ENCODE measurements at regions not wholly inside any gene's neighbourhood (a gene's known extent, or its start where the extent isn't known, plus 50 kb on each side); places are given as distances from the start of the nearest gene placed in this dataset.

GRCh38 chr2:23312996-23313606, 71.9 kb upstream of the KLHL29 start:
- no peak for TF ChIP-seq POLR2AphosphoS5 (IDR thresholded peaks at IDR 0.05; ENCODE audit: low read depth, low read length)
- no peak for TF ChIP-seq TAF1 (IDR thresholded peaks at IDR 0.05; ENCODE audit: borderline replicate concordance, insufficient read depth, low read length)
- no peak for TF ChIP-seq REST (IDR thresholded peaks at IDR 0.05; ENCODE audit: insufficient read depth in 1 of 2, low read depth in 2 of 2, low read length in 2 of 2)
- no peak for TF ChIP-seq FOXP2 (optimal IDR thresholded peaks at IDR 0.05; ENCODE audit: borderline replicate concordance, extremely low read depth, extremely low read length, insufficient read depth)
- TF ChIP-seq SIN3A (IDR thresholded peaks at IDR 0.05; ENCODE audit: borderline replicate concordance, insufficient read depth, low read length) = no peak

DNA sequence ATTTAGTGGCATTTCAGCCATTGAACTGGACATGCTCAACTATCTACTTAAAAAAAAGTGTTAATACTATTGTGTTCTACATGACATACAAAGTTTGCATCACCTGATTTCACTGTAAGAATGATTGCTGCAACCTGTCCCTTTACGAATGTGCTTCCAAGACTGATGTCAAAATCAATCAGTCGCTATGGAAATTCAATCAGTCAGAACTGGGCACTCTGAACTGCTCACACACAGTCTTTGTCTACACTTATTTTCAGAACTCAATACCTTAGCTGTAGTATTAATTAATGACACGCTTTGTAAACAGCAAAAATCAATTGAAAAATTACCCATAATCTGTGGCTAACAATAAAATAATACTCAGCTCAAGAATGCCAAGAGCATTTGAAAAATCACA, 70.3 kb upstream of the KLHL29 start:
- TF ChIP-seq SIN3A (IDR thresholded peaks at IDR 0.05; ENCODE audit: borderline replicate concordance, insufficient read depth, low read length) (no peak), TAF1 (IDR thresholded peaks at IDR 0.05; ENCODE audit: borderline replicate concordance, insufficient read depth, low read length) (no peak), REST (IDR thresholded peaks at IDR 0.05; ENCODE audit: insufficient read depth in 1 of 2, low read depth in 2 of 2, low read length in 2 of 2) (no peak), POLR2AphosphoS5 (IDR thresholded peaks at IDR 0.05; ENCODE audit: low read depth, low read length) (no peak), FOXP2 (optimal IDR thresholded peaks at IDR 0.05; ENCODE audit: borderline replicate concordance, extremely low read depth, extremely low read length, insufficient read depth) (no peak)

DNA sequence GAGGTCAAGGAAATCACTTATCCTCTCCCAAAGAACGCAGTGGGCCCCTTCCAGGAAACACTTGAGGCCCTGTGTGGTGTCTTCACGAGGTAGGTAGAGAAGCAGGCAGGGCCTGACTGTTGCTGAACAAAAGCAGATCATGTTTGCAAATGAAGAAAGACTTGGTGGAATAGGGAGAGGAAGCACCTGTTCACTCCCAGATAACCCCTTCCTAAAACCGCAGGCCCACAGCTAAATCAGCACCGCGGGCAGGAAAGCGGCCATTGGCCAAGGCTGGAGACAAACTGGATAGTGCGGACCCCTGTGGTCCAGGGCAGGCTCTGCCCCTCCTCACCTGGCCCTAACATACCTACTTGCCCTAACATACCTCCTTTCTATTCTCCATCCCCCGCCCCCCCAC, 64.9 kb upstream of the KLHL29 start:
- TF ChIP-seq TAF1 (IDR thresholded peaks at IDR 0.05; ENCODE audit: borderline replicate concordance, insufficient read depth, low read length) (no peak), POLR2AphosphoS5 (IDR thresholded peaks at IDR 0.05; ENCODE audit: low read depth, low read length) (no peak), FOXP2 (optimal IDR thresholded peaks at IDR 0.05; ENCODE audit: borderline replicate concordance, extremely low read depth, extremely low read length, insufficient read depth) (no peak), SIN3A (IDR thresholded peaks at IDR 0.05; ENCODE audit: borderline replicate concordance, insufficient read depth, low read length) (no peak), REST (IDR thresholded peaks at IDR 0.05; ENCODE audit: insufficient read depth in 1 of 2, low read depth in 2 of 2, low read length in 2 of 2) (no peak)

DNA sequence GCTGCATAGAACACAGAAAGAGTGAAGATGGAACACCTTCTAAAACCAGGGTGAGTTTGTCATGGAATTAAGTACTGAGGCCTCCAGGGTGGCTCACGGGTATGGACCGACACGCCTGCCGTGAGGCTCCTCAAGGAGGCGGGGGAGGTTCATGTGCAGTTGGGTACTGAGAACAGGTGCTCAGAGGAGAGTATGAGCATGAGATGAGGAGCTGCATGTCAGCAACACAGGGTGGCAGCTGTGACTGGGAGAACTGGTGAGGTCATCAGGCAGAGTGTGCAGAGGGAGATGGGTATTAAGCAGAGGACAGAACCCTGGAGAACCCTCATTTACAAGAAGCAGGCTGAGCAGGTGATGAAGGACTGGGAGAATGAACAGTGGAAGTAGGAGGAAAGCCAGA, 63.2 kb upstream of the KLHL29 start:
- TF ChIP-seq FOXP2 (optimal IDR thresholded peaks at IDR 0.05; ENCODE audit: borderline replicate concordance, extremely low read depth, extremely low read length, insufficient read depth) = no peak
- no peak for TF ChIP-seq SIN3A (IDR thresholded peaks at IDR 0.05; ENCODE audit: borderline replicate concordance, insufficient read depth, low read length)
- no peak for TF ChIP-seq POLR2AphosphoS5 (IDR thresholded peaks at IDR 0.05; ENCODE audit: low read depth, low read length)
- no peak for TF ChIP-seq REST (IDR thresholded peaks at IDR 0.05; ENCODE audit: insufficient read depth in 1 of 2, low read depth in 2 of 2, low read length in 2 of 2)
- TF ChIP-seq TAF1 (IDR thresholded peaks at IDR 0.05; ENCODE audit: borderline replicate concordance, insufficient read depth, low read length) = no peak

Data from PFSK-1 (cell line).